GM21360 (cell line): ENCODE measurements at regions not wholly inside any gene's neighbourhood (a gene's known extent, or its start where the extent isn't known, plus 50 kb on each side); places are given as distances from the start of the nearest gene placed in this dataset.
"Not testable (repeated sequence)": the region's sequence is repeated elsewhere in the genome, so short reads cannot be mapped to it uniquely, and the experiment has no call there.

Source experiments
- ATAC-seq: cut with Tn5 transposase; IDR thresholded peaks from one replicate; pipeline ENCODE4 v1.9.1; 2021; ENCODE audit warnings: mild to moderate bottlenecking, moderate library complexity; ENCODE audit not compliant: unreplicated experiment

DNA sequence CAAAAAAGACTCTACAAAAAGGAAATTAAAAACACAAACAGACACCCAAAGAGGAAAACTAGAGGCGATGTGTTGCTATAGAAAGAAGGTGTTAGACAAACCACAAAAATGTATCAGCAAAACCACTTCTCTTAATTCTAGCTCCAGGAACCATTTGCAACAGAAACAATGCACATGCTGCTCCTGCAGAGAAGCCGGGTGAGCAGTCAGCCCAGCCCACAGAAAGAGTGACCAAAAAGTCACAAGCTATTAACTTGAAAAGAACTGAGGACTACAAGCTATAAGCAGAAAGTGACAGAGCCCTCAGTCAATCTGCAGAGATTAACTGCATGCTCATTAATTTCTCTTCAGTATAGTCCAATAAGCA is 96.2 kb upstream of the KLHL13 start:
- peak; percentile 78 for ATAC-seq

GRCh38 chrX:118215346-118215745 is 98.7 kb upstream of the KLHL13 start:
- ATAC-seq: no peak

DNA sequence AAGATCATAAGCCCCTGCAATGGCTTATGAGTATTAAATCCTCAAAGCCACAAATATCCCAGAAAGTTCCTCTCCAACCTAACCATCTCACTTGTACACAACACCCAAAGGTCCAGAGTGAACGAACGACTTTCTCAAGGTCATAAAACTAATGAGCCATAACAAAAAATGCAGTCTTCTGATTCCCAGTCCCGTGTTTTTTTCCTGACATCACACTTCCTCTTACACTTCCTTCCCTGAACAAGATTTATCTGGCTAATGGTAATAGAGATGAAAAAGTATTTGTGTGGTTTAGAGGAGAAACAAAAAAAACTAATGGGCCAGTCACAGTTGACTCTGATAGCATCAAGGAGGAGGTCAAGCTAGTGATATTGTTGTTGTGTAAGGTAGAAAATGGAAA is 99.5 kb upstream of the KLHL13 start:
- ATAC-seq: no peak

DNA sequence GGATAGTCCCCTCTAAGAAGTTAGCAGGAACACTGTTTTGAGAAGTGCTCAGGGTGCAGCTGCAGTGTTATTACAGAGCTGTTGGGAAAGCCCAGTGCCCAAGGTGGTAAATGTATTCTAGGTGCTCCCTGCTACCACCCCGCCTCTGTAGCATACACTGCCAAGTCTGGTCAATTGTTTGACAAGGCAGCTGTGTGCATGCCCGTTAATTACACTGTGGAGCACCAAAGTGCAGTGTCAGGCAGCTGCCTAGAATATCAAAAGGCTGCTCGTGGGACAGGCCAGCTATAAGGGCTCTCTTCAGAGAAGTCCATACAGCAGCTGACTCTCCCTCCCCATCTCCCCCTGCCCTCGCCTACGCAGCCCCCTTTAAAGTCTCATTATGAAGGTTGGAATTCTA is 99.9 kb upstream of the KLHL13 start:
- ATAC-seq: no peak

GRCh38 chrX:118218079-118218478 is 101.5 kb upstream of the KLHL13 start:
- no peak for ATAC-seq

- no peak for ATAC-seq
Observed at GRCh38 chrX:118218940-118219339, 102.3 kb upstream of the KLHL13 start.

- no peak for ATAC-seq
Observed at GRCh38 chrX:118219866-118220265, 103.3 kb upstream of the KLHL13 start.

DNA sequence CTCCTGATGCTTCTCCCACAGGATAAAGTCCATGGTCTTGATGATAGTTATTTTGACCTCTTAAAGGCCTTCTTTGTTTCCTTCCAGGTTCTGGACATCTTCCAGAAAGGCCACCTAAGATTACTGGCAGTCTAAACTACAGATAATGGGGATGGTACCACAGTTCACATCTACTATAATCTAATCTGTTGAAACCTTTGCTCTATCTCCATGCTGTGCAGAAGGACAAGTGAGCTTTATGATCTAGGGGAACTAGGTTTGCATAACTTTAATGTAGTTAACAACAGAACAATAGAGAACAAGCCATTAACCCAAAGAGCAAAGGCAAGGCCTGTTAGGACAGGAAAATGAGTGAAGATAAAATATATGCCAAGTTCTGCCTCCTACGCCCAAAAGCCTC is 103.9 kb upstream of the KLHL13 start:
- no peak for ATAC-seq

GRCh38 chrX:118221270-118221669 is 104.7 kb upstream of the KLHL13 start:
- ATAC-seq: no peak

DNA sequence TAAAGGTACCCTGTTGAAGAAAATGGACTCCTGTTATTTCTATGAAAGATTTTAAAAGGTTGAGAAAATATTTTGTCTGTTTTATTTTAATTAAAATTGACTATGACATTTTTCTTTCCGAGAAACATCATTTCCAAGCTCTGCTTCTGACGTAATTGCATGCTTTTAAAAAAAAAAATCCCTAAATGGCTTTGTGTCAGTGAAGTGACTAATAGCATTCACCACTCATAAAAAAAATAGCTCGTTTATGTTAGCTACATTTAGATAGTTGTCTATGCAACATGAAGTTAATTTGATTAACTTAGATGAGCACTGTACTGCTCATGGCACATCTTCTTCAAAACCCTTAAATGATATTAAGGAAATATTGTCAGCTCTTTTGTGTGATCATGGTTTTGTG is 105.1 kb upstream of the KLHL13 start:
- ATAC-seq: no peak

- no peak for ATAC-seq
Observed at GRCh38 chrX:118222421-118222820, 105.8 kb upstream of the KLHL13 start.

- ATAC-seq: peak; percentile 86
Observed at GRCh38 chrX:118225711-118226428, 109.3 kb upstream of the KLHL13 start.

GRCh38 chrX:118228041-118228440 is 111.4 kb upstream of the KLHL13 start:
- no peak for ATAC-seq

GRCh38 chrX:118228456-118228855 is 111.8 kb upstream of the KLHL13 start:
- no peak for ATAC-seq

DNA sequence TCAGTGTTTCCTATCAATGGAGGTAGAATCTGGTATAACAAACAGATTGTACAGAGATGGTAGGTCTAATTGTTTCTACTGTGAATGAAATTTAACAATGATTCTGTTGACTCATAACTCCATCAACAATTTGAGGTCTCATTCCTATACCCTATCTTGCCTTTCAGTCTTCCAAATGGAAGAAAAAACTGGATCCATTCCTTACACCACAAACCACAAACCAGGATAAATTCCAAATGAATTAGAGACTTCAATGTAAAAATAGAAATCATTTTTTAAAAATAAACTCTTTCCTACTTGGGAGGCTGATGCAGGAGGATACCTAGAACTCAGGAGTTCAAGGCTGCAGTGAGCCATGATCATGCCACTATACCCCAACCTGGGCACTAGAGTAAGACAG is 114.4 kb upstream of the WDR44 start:
- no peak for ATAC-seq

GRCh38 chrX:118239178-118239870 is 106.6 kb upstream of the WDR44 start:
- ATAC-seq: no peak

DNA sequence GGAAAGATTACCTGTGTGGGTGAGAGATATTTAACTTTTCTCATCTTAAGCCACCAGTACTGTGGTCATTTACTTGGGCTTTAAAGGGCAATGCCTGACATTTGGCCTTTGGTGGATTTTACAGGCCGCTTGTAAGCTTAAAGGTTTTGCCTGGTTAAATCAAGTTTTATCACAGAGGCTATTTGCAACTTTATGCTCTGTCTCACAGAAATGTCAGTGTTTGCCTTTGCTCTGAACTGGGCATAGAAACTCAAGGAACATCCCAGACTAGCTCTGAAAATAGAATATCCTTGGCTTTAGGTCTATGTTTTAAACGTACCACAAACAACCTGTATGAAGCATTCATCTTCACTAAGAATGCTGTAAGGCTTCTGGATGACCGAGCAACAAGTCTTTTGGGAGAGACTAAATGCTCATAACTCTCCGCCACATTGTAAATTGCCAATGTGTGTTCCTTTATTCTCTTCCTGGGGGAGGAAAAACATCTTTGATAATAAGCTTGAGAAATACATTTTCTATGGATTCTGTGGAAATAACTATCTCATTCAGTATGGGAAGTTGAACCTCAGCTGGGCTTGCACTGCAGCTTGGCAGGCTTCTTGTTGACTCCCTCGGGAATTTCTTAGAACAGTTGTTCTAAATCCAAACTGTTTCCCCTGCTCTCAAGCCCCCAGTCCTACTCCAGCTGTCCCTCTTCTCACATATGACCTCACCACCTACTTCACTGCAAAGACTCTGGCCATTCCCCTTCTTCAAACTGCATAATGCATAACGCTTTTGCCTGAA is 105.8 kb upstream of the WDR44 start:
- ATAC-seq: no peak

GRCh38 chrX:118246961-118247360 is 98.9 kb upstream of the WDR44 start:
- not testable (repeated sequence) for ATAC-seq

GRCh38 chrX:118249146-118249545 is 96.8 kb upstream of the WDR44 start:
- no peak for ATAC-seq

DNA sequence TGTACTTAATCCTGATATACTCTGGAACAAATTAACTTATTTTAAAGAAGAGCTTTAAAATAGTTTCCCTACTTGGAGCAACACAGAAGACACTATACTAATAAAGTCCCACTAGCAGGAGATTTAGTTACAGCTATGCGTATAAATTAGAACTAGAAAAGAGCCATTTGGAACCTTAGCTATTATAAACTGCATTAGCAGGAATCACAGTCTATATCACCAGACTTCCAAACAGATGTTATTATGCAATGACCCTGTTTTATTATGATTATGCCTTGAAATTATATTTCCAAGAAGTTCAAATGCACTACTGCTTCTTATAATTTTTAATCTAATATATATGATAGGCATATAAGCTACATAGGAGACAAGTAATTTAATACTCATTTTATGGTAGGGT is 95.5 kb upstream of the WDR44 start:
- no peak for ATAC-seq

- ATAC-seq: no peak
Observed at GRCh38 chrX:118251271-118251670, 94.6 kb upstream of the WDR44 start.

- ATAC-seq: no peak
Observed at GRCh38 chrX:118252967-118253366, 92.9 kb upstream of the WDR44 start.
